PC-9 (cell line): ENCODE measurements at regions not wholly inside any gene's neighbourhood (a gene's known extent, or its start where the extent isn't known, plus 50 kb on each side); places are given as distances from the start of the nearest gene placed in this dataset.

ENCODE experiments used
- BruUV-seq: library from RNA; stranded (reverse); fragments of 400-500 nt; replicated peaks from 2 replicates; lab custom pipeline; 2021; lab: Mats Ljungman, UMichigan
- CTCF ChIA-PET: fragments of 300-600 bp; sonication (Branson Sonifier 250); formaldehyde crosslinking; loops from one replicate; lab custom pipeline; 2022; ENCODE audit warnings: antibody characterized with exemption; lab: Charles Lee
- POLR2A ChIA-PET: fragments of 300-600 bp; sonication (Branson Sonifier 250); formaldehyde crosslinking; loops from one replicate; lab custom pipeline; 2022; ENCODE audit warnings: antibody characterized with exemption; ENCODE audit not compliant: unreplicated experiment; lab: Charles Lee
- DNase-seq, 2 experiments: peaks; one replicate each; pipeline versions ENCODE4 v3.0.0 to v3.0.0-alpha.2; 2015 to 2022; ENCODE audit warnings: mixed read lengths in 1 of 2
- H2AFZ ChIP-seq: fragments of 200-600 bp; sonication (generic); 2 replicates; pipeline ENCODE4 v1.8.1; 2017; ENCODE audit warnings: antibody characterized with exemption
- H3F3A ChIP-seq: fragments of 200-600 bp; sonication (generic); 2 replicates; pipeline ENCODE4 v1.8.1; 2017; ENCODE audit warnings: antibody characterized with exemption, mild to moderate bottlenecking, low read depth; ENCODE audit not compliant: insufficient read depth
- H3K27ac ChIP-seq: fragments of 200-600 bp; sonication (generic); 2 replicates; pipeline ENCODE4 v1.6.1; 2016; ENCODE audit warnings: mixed run types
- H3K27me3 ChIP-seq: fragments of 200-600 bp; sonication (generic); 2 replicates; pipeline ENCODE4 v1.6.1; 2016; ENCODE audit warnings: low read depth, mixed run types; ENCODE audit not compliant: insufficient read depth
- H3K36me3 ChIP-seq: fragments of 200-600 bp; sonication (generic); 2 replicates; pipeline ENCODE4 v1.6.1; 2016; ENCODE audit warnings: low read depth, mixed run types
- H3K4me1 ChIP-seq: fragments of 200-600 bp; sonication (generic); replicated peaks from 2 replicates; pipeline ENCODE4 v1.6.1; 2016; ENCODE audit warnings: mixed run types; ENCODE audit not compliant: insufficient read depth
- H3K4me2 ChIP-seq: fragments of 200-600 bp; sonication (generic); 2 replicates; pipeline ENCODE4 v1.6.1; 2017; ENCODE audit warnings: mixed run types
- H3K4me3 ChIP-seq: fragments of 200-600 bp; sonication (generic); 2 replicates; pipeline ENCODE4 v1.6.1; 2016; ENCODE audit warnings: mixed run types
- H3K79me2 ChIP-seq: fragments of 200-600 bp; sonication (generic); 2 replicates; pipeline ENCODE4 v1.6.1; 2017; ENCODE audit warnings: low read depth, mixed run types
- H3K9me2 ChIP-seq: fragments of 200-600 bp; sonication (generic); 2 replicates; pipeline ENCODE4 v1.8.1; 2017; ENCODE audit warnings: mild to moderate bottlenecking; ENCODE audit not compliant: insufficient read depth
- H3K9me3 ChIP-seq: fragments of 200-600 bp; sonication (generic); 2 replicates; pipeline ENCODE4 v1.8.1; 2016; ENCODE audit warnings: low read depth; ENCODE audit not compliant: insufficient read depth
- H4K20me1 ChIP-seq: fragments of 200-600 bp; sonication (generic); 2 replicates; pipeline ENCODE4 v1.8.1; 2017; ENCODE audit not compliant: insufficient read depth
- CTCF ChIP-seq: fragments of 200-600 bp; sonication (generic); conservative IDR thresholded peaks from 2 replicates; pipeline ENCODE4 v1.6.1; 2017; ENCODE audit warnings: mixed run types, antibody characterized with exemption, mild to moderate bottlenecking, moderate library complexity
- EZH2 ChIP-seq: fragments of 200-600 bp; sonication (generic); IDR thresholded peaks from 2 replicates; pipeline ENCODE4 v1.8.0; 2017; ENCODE audit warnings: antibody characterized with exemption, low read depth
- intact Hi-C: fragments of 100-400 bp; cut with micrococcal nuclease; formaldehyde crosslinking; loops from one replicate; pipeline ENCODE4 v1.10.0; 2022; ENCODE audit not compliant: unreplicated experiment

GRCh38 chr10:76641215-76641614 is 996.4 kb downstream of the KCNMA1 start:
- Histone ChIP-seq H3F3A (no peaks in the 10 kb centered on the region), H3K9me3 (no peaks in the 10 kb centered on the region), H2AFZ (no peak overlapping the region), H4K20me1 (no peaks in the 10 kb centered on the region), H3K4me2 (no peak overlapping the region), H3K36me3 (no peaks in the 10 kb centered on the region), H3K4me1 (no peaks in the 10 kb centered on the region), H3K27ac (no peak overlapping the region), H3K4me3 (no peak overlapping the region), H3K27me3 (no peaks in the 10 kb centered on the region), H3K9me2 (no peaks in the 10 kb centered on the region), H3K79me2 (no peaks in the 10 kb centered on the region)
- no peak for TF ChIP-seq CTCF
- TF ChIP-seq EZH2, result no peak
- BruUV-seq, result no TSS peak
- POLR2A ChIA-PET, result no interaction called here
- no peak for DNase-seq
- intact Hi-C loops, result no loop called here
- CTCF ChIA-PET, result interaction anchor here (0.6 kb wide), 1 partner anchor 308 kb away, joined by 4 read pairs; no protein-coding TSS in a partner anchor

GRCh38 chr10:76640806-76641205 is 996.8 kb downstream of the KCNMA1 start:
- intact Hi-C loops, result no loop called here
- TF ChIP-seq CTCF (no peak), EZH2 (no peak)
- BruUV-seq, result no TSS peak

GRCh38 chr10:76632767-76633051 is 1004.9 kb downstream of the KCNMA1 start:
- H3K36me3 ChIP-seq, result no peaks in the 10 kb centered on the region
- H3K27ac ChIP-seq, result no peak overlapping the region
- H3K4me2 ChIP-seq, result no peak overlapping the region
- H3K4me1 ChIP-seq, result no peaks in the 10 kb centered on the region
- BruUV-seq, result no TSS peak
- no peaks in the 10 kb centered on the region for H3F3A ChIP-seq
- CTCF ChIA-PET, result no interaction called here
- POLR2A ChIA-PET, result no interaction called here
- H3K27me3 ChIP-seq, result no peaks in the 10 kb centered on the region; the same call in 1 of the 2 replicates
- no peaks in the 10 kb centered on the region for H3K9me2 ChIP-seq
- H3K79me2 ChIP-seq, result no peaks in the 10 kb centered on the region
- intact Hi-C loops, result no loop called here
- no peaks in the 10 kb centered on the region for H4K20me1 ChIP-seq
- no peak overlapping the region for H2AFZ ChIP-seq
- no peaks in the 10 kb centered on the region for H3K9me3 ChIP-seq
- no peak for TF ChIP-seq EZH2
- peak; percentile 67 for TF ChIP-seq CTCF
- no peak overlapping the region for H3K4me3 ChIP-seq
- peak; percentile 9 to 45 for DNase-seq

More at GRCh38 chr10:76640806-76641205, 996.8 kb downstream of the KCNMA1 start:
- Histone ChIP-seq H4K20me1 (no peaks in the 10 kb centered on the region), H3K9me3 (no peaks in the 10 kb centered on the region), H3K4me3 (no peak overlapping the region), H3K4me1 (no peaks in the 10 kb centered on the region), H3K27ac (no peak overlapping the region), H2AFZ (no peak overlapping the region), H3K9me2 (no peaks in the 10 kb centered on the region), H3K79me2 (no peaks in the 10 kb centered on the region), H3K36me3 (no peaks in the 10 kb centered on the region), H3K27me3 (no peaks in the 10 kb centered on the region), H3F3A (no peaks in the 10 kb centered on the region), H3K4me2 (no peak overlapping the region)
- POLR2A ChIA-PET, result no interaction called here
- CTCF ChIA-PET, result no interaction called here
- DNase-seq, result no peak
